ENCODE measurements at regions not wholly inside any gene's neighbourhood (a gene's known extent, or its start where the extent isn't known, plus 50 kb on each side); places are given as distances from the start of the nearest gene placed in this dataset.

DNA sequence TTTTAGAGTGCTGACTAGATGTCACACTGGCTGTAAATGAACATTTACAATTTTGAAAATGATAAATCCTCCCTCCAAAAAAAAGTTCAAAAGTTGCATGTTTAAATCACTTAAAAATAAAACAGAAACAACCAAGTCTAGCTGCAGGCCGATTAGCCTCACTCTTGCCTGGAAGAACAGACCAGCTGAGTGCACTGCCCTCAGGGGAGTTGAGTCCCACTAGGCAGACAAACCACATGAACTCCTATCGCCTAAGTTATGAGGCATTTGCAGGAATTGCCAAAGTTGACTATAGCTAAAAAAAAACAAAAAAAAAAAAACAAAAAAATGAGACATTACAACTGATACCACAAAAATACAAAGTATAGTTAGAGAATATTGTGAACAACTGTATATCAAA lies 510.0 kb downstream of the ANKRD7 start:
- TF ChIP-seq, protein P1, sequence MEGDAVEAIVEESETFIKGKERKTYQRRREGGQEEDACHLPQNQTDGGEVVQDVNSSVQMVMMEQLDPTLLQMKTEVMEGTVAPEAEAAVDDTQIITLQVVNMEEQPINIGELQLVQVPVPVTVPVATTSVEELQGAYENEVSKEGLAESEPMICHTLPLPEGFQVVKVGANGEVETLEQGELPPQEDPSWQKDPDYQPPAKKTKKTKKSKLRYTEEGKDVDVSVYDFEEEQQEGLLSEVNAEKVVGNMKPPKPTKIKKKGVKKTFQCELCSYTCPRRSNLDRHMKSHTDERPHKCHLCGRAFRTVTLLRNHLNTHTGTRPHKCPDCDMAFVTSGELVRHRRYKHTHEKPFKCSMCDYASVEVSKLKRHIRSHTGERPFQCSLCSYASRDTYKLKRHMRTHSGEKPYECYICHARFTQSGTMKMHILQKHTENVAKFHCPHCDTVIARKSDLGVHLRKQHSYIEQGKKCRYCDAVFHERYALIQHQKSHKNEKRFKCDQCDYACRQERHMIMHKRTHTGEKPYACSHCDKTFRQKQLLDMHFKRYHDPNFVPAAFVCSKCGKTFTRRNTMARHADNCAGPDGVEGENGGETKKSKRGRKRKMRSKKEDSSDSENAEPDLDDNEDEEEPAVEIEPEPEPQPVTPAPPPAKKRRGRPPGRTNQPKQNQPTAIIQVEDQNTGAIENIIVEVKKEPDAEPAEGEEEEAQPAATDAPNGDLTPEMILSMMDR (IDR thresholded peaks at IDR 0.05; ENCODE audit: borderline replicate concordance, insufficient read depth, low read depth, low read length): no peak
- no peak overlapping the region for H3K4me3 ChIP-seq (ENCODE audit: low read depth, low read length)

DNA sequence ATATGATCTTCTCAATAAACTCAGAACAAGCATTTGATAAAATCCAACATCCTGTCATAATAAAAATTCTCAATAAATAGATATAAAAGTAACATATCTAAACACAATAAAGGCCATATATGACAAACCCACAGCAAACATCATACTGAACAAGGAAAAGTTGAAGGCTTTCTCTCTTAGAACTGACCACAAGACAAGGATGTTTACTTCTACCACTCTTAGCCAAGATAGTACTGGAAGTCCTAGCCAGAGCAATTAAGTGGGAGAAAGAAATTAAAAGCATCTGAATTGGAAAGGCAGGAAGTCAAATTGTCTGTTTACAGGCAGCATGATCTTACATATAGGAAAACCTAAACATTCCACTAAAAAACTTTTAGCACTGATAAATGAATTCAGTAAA lies 510.9 kb downstream of the ANKRD7 start:
- no peak overlapping the region for H3K4me3 ChIP-seq (ENCODE audit: low read depth, low read length)
- TF ChIP-seq, protein P1 (IDR thresholded peaks at IDR 0.05; ENCODE audit: borderline replicate concordance, insufficient read depth, low read depth, low read length): no peak

DNA sequence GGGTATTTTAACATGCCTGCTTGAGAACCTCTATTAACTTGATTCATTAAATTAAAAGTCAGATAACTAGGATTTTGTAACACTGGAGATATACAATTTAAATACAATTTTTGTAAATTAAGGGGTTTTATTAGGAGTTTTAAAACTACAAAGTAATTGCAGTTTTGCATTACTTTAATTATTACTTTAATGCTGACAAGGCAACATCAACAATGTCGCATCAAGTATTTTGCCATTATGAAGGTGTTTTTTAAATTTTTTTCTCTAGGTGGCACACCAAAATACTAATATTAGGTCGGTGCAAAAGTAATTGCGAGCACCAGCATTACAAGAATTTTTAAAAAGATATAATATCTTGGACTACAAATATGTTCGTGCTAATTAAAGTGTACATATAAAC lies 513.4 kb downstream of the ANKRD7 start:
- TF ChIP-seq, protein P1 (IDR thresholded peaks at IDR 0.05; ENCODE audit: borderline replicate concordance, insufficient read depth, low read depth, low read length): no peak
- no peak overlapping the region for H3K4me3 ChIP-seq (ENCODE audit: low read depth, low read length)

DNA sequence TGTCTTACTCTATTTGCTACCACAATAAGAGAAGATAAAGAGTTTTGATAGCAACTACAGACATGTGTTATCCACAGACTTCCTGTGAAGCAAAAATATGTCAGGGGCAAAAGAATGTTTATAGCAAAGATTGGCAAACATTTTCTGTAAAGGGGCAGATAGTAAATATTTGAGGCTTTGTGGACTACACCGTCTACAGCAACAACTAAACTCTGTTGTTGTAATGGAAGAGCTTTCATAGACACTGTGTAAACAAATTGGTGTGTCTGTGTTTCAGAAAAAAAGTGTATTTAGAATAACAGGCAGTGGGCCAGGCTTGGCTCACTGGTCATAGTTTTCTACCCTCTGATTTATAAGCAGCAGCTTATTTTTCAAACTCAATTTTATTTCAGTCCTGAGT lies 521.4 kb downstream of the ANKRD7 start:
- TF ChIP-seq, protein P1 (IDR thresholded peaks at IDR 0.05; ENCODE audit: borderline replicate concordance, insufficient read depth, low read depth, low read length): no peak

DNA sequence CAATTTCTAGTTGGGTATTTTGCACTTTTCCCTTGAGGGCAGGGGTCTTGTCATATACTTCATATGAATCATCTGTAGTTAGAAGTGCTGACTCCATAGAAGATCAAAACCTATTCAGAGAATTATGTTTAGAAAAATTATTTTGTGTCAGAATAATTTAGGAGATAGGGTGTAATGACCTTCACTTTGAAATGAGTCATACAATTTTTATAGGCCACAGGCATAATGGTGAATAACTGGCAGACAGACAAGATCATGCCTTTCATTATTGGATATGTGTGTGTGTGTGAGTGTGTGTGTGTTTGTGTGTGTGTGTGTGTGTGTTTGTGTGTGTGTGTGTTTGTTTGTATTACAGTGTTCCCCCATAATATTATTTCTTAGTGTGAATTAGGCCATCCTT lies 523.0 kb downstream of the ANKRD7 start:
- no peak overlapping the region for H3K4me3 ChIP-seq (ENCODE audit: low read depth, low read length)
- TF ChIP-seq, protein P1 (IDR thresholded peaks at IDR 0.05; ENCODE audit: borderline replicate concordance, insufficient read depth, low read depth, low read length): no peak

More for the DNA sequence above, 521.4 kb downstream of the ANKRD7 start:
- H3K4me3 ChIP-seq (ENCODE audit: low read depth, low read length): no peak overlapping the region

DNA sequence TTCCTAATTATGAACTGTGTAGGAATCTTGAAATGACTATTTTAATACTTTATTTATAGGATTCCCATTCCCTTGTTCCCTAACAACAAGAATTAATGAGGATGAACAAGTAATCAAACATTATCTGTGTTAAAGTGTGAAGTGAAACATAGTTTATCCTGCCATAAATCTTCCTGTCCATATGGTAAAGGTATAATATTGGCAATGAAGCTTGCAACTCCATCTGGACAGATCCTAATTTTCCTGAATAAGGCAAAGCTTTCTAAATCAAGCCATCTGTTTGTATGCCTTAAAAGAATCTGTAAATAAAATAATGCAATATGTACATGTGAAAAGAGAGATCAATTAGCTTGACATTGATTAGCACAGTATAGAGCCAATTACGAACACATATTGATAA lies 529.0 kb downstream of the ANKRD7 start:
- H3K4me3 ChIP-seq (ENCODE audit: low read depth, low read length): no peak overlapping the region
- TF ChIP-seq, protein P1 (IDR thresholded peaks at IDR 0.05; ENCODE audit: borderline replicate concordance, insufficient read depth, low read depth, low read length): no peak

DNA sequence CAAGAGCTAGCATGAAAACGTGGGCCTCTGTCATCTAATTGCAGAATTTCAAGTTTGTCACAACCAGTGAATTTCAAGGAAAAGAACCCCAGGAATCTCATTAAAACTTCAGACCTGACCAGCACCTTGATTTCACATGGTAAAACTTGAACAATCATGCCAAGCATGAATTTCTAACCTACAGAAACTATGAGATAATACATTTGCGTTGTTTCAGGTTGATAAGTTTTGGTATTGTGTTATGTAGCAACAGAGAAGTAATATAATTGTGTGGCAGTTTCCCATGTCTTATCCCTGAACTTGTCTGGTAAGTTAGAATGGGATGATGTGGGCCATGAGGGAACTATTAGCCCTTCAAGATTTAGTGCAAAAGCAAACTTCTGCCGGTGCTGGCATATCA lies 530.1 kb downstream of the ANKRD7 start:
- TF ChIP-seq, protein P1 (IDR thresholded peaks at IDR 0.05; ENCODE audit: borderline replicate concordance, insufficient read depth, low read depth, low read length): no peak
- no peak overlapping the region for H3K4me3 ChIP-seq (ENCODE audit: low read depth, low read length)
